ENCODE measurements at regions not wholly inside any gene's neighbourhood (a gene's known extent, or its start where the extent isn't known, plus 50 kb on each side); places are given as distances from the start of the nearest gene placed in this dataset.

- TF ChIP-seq CTCF (IDR thresholded peaks at IDR 0.05; ENCODE audit: poor library complexity, severe bottlenecking) (no peak), EZH2 (IDR thresholded peaks at IDR 0.05; ENCODE audit: borderline replicate concordance, insufficient read depth, low read length, poor library complexity, severe bottlenecking) (no peak), POLR2AphosphoS5 (IDR thresholded peaks at IDR 0.05) (no peak), TAF1 (IDR thresholded peaks at IDR 0.05; ENCODE audit: low read depth) (no peak), SMC3 (conservative IDR thresholded peaks at IDR 0.05; ENCODE audit: poor library complexity) (no peak), REST (IDR thresholded peaks at IDR 0.05; ENCODE audit: borderline replicate concordance) (no peak), EP300 (conservative IDR thresholded peaks at IDR 0.05; ENCODE audit: poor library complexity, severe bottlenecking) (no peak)
Observed at GRCh38 chr21:36211660-36212512, 55.3 kb downstream of the DOP1B start.

All from neural cell (in vitro differentiated cells).